GM12878 (cell line): ENCODE measurements at regions not wholly inside any gene's neighbourhood (a gene's known extent, or its start where the extent isn't known, plus 50 kb on each side); places are given as distances from the start of the nearest gene placed in this dataset.

Source experiments
- ESRRA ChIP-seq: IDR thresholded peaks from 2 replicates; pipeline ENCODE4 v1.6.1; 2012; ENCODE audit warnings: mild to moderate bottlenecking, low read length, improper control_type of control experiment
- HDAC2 ChIP-seq: fragments of 200-600 bp; sonication (generic); IDR thresholded peaks from 2 replicates; pipeline ENCODE4 v1.6.1; 2017
- JUNB ChIP-seq: IDR thresholded peaks from 2 replicates; pipeline ENCODE4 v1.6.1; 2016; ENCODE audit warnings: antibody characterized with exemption, mild to moderate bottlenecking
- MAX ChIP-seq: IDR thresholded peaks from 2 replicates; pipeline ENCODE4 v1.6.1; 2012; ENCODE audit warnings: low read depth, low read length, improper control_type of control experiment
- NR2C2 ChIP-seq: IDR thresholded peaks from 2 replicates; pipeline ENCODE4 v1.6.1; 2011; ENCODE audit warnings: borderline replicate concordance, low read depth; ENCODE audit not compliant: control insufficient read depth, insufficient read length
- POLR2A ChIP-seq: IDR thresholded peaks from 2 replicates; pipeline ENCODE4 v1.6.1; 2011; ENCODE audit warnings: low read depth, mild to moderate bottlenecking, low read length
- SPI1 ChIP-seq: IDR thresholded peaks from 2 replicates; pipeline ENCODE4 v1.6.1; 2011; ENCODE audit warnings: low read depth, mild to moderate bottlenecking, low read length, moderate library complexity, borderline replicate concordance; ENCODE audit not compliant: insufficient read depth
- ZNF274 ChIP-seq: IDR thresholded peaks from one replicate; pipeline ENCODE4 v1.8.0; 2011; ENCODE audit not compliant: insufficient read length, insufficient read depth
- TF ChIP-seq, protein P1 (sequence below): IDR thresholded peaks from 2 replicates; pipeline ENCODE4 v1.6.1; 2012; ENCODE audit warnings: mild to moderate bottlenecking, low read depth, low read length
- TF ChIP-seq, protein P2 (sequence below): IDR thresholded peaks from 2 replicates; pipeline ENCODE4 v1.6.1; 2012; ENCODE audit warnings: low read depth, low read length, improper control_type of control experiment
- TF ChIP-seq, protein P3 (sequence below), 3 experiments: IDR thresholded peaks in 2 of 3; conservative IDR thresholded peaks in 1 of 3; 2 replicates each; pipeline ENCODE4 v1.5.1; 2011; ENCODE audit warnings: low read depth in 3 of 3, low read length in 3 of 3, mild to moderate bottlenecking in 3 of 3, control low read depth in 2 of 3, moderate library complexity in 2 of 3, inconsistent platforms in 1 of 3, mixed read lengths in 1 of 3; ENCODE audit not compliant: control insufficient read depth in 2 of 3, insufficient read depth in 1 of 3; ENCODE audit errors: extremely low read depth in 1 of 3
- TF ChIP-seq, protein P4 (sequence below): fragments of 450-650 bp; IDR thresholded peaks from 2 replicates; pipeline ENCODE4 v1.6.1; 2016; ENCODE audit warnings: mild to moderate bottlenecking

DNA sequence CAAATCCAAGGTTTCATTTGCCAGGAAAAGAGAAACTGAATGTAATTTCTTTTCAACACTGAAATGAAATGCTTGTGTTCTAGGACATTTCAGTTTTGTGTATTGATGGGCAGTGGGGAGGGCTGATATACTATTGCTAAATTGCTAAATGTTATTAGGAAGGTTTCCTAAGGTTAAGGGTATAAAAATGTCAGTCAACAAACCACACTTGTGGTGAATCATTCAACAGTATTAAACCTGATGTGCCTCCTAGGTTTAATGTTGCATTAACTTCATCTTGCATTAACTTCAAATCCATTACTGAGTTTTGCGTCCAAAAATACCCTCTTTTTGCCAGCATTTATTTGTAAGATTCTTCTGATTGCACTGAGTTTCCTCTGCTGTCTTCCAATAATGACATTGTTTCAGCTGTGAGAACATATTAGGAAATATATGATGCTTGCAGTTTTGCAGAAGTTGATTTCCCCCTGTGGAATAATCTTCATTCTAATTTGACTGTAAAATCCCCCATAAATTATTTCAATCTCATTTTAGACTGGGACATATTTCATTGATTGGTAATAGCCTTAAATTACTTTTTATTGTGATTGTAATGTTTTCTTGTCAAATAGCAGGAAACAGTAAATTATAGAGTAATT, 758.3 kb downstream of the GBE1 start:
- TF ChIP-seq ESRRA (no peak), JUNB (no peak), NR2C2 (no peak), SPI1 (no peak), MAX (no peak), HDAC2 (no peak), POLR2A (no peak), ZNF274 (no peak)
- TF ChIP-seq, protein P1, sequence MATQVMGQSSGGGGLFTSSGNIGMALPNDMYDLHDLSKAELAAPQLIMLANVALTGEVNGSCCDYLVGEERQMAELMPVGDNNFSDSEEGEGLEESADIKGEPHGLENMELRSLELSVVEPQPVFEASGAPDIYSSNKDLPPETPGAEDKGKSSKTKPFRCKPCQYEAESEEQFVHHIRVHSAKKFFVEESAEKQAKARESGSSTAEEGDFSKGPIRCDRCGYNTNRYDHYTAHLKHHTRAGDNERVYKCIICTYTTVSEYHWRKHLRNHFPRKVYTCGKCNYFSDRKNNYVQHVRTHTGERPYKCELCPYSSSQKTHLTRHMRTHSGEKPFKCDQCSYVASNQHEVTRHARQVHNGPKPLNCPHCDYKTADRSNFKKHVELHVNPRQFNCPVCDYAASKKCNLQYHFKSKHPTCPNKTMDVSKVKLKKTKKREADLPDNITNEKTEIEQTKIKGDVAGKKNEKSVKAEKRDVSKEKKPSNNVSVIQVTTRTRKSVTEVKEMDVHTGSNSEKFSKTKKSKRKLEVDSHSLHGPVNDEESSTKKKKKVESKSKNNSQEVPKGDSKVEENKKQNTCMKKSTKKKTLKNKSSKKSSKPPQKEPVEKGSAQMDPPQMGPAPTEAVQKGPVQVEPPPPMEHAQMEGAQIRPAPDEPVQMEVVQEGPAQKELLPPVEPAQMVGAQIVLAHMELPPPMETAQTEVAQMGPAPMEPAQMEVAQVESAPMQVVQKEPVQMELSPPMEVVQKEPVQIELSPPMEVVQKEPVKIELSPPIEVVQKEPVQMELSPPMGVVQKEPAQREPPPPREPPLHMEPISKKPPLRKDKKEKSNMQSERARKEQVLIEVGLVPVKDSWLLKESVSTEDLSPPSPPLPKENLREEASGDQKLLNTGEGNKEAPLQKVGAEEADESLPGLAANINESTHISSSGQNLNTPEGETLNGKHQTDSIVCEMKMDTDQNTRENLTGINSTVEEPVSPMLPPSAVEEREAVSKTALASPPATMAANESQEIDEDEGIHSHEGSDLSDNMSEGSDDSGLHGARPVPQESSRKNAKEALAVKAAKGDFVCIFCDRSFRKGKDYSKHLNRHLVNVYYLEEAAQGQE: no peak
- TF ChIP-seq, protein P2, sequence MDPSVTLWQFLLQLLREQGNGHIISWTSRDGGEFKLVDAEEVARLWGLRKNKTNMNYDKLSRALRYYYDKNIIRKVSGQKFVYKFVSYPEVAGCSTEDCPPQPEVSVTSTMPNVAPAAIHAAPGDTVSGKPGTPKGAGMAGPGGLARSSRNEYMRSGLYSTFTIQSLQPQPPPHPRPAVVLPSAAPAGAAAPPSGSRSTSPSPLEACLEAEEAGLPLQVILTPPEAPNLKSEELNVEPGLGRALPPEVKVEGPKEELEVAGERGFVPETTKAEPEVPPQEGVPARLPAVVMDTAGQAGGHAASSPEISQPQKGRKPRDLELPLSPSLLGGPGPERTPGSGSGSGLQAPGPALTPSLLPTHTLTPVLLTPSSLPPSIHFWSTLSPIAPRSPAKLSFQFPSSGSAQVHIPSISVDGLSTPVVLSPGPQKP: no peak
- TF ChIP-seq, protein P3, sequence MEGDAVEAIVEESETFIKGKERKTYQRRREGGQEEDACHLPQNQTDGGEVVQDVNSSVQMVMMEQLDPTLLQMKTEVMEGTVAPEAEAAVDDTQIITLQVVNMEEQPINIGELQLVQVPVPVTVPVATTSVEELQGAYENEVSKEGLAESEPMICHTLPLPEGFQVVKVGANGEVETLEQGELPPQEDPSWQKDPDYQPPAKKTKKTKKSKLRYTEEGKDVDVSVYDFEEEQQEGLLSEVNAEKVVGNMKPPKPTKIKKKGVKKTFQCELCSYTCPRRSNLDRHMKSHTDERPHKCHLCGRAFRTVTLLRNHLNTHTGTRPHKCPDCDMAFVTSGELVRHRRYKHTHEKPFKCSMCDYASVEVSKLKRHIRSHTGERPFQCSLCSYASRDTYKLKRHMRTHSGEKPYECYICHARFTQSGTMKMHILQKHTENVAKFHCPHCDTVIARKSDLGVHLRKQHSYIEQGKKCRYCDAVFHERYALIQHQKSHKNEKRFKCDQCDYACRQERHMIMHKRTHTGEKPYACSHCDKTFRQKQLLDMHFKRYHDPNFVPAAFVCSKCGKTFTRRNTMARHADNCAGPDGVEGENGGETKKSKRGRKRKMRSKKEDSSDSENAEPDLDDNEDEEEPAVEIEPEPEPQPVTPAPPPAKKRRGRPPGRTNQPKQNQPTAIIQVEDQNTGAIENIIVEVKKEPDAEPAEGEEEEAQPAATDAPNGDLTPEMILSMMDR (IDR thresholded peaks at IDR 0.05 in 2 of 3, conservative IDR thresholded peaks at IDR 0.05 in 1 of 3; ENCODE audit: control insufficient read depth in 2 of 3, extremely low read depth in 1 of 3, insufficient read depth in 1 of 3, low read depth in 3 of 3, low read length in 3 of 3): no peak
- TF ChIP-seq, protein P4, sequence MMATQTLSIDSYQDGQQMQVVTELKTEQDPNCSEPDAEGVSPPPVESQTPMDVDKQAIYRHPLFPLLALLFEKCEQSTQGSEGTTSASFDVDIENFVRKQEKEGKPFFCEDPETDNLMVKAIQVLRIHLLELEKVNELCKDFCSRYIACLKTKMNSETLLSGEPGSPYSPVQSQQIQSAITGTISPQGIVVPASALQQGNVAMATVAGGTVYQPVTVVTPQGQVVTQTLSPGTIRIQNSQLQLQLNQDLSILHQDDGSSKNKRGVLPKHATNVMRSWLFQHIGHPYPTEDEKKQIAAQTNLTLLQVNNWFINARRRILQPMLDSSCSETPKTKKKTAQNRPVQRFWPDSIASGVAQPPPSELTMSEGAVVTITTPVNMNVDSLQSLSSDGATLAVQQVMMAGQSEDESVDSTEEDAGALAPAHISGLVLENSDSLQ: no peak
